ENCODE measurements at regions not wholly inside any gene's neighbourhood (a gene's known extent, or its start where the extent isn't known, plus 50 kb on each side); places are given as distances from the start of the nearest gene placed in this dataset.

DNA sequence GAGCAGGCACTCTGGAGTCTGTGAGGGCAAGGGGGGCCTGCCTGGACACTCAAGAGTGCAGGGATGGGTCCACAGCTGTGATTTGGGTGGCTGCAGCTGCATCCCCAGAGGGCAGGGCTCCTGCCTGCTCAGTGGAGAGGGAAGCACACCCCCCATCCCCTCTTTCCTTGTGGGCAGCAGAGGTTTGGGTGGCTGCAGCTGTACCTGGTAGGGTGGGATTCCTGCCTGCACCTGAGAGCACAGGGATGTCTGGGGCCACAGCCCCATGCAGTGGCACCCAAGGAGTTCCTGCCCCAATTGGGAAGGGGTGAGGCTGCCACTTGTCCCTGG, 605.4 kb upstream of the FAM174A start:
- Histone ChIP-seq H3K27ac (no peak overlapping the region), H3K4me3 (no peak overlapping the region)

- H3K4me3 ChIP-seq: no peak overlapping the region
- H3K27ac ChIP-seq: no peak overlapping the region
Observed at GRCh38 chr5:99929067-99929805, 605.9 kb upstream of the FAM174A start.

DNA sequence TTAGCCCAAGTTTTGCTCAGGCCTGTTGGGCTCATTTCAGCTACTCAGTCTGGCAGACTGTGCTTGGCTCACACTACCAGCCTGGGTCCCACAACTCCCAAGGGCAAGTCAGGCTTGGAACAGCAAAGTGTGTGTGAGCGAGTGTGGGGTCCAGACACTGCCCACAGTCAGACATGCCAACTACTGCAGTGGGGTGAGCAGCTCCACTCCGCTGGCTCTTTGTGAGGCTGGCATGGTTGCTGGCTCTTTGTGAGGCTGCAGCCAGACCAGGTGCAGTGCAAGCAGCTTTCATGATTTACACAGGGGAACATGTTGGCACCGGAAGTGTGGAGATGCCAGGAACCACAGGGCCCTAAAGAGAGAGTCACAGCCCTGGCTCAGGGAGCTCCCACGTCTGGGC, 606.7 kb upstream of the FAM174A start:
- H3K4me3 ChIP-seq: no peak overlapping the region
- no peak overlapping the region for H3K27ac ChIP-seq

- Histone ChIP-seq H3K4me3 (no peak overlapping the region), H3K27ac (no peak overlapping the region)
Observed at GRCh38 chr5:99926463-99926862, 608.7 kb upstream of the FAM174A start.

DNA sequence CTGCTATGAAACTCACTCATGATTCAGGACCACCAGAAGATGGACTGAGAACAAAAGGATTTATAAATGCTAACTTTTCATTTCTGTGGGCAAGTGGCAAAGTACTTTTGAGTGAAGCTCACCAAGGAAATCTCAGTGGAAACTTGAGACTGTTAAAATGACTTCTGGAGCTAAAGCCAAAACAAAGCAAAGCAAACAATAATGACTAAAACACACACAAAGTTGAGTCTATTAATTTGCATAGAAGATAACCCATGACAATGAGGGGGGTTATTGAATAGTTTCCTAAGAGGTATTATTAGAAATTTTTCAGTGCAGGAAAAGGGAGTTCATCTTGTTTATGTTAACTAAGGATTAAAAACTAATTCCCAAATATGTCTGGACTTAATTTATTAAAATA, 612.8 kb upstream of the FAM174A start:
- Histone ChIP-seq H3K4me3 (no peak overlapping the region), H3K27ac (no peak overlapping the region)

GRCh38 chr5:99911971-99912370, 623.2 kb upstream of the FAM174A start:
- H3K4me3 ChIP-seq: no peak overlapping the region
- no peak overlapping the region for H3K27ac ChIP-seq

DNA sequence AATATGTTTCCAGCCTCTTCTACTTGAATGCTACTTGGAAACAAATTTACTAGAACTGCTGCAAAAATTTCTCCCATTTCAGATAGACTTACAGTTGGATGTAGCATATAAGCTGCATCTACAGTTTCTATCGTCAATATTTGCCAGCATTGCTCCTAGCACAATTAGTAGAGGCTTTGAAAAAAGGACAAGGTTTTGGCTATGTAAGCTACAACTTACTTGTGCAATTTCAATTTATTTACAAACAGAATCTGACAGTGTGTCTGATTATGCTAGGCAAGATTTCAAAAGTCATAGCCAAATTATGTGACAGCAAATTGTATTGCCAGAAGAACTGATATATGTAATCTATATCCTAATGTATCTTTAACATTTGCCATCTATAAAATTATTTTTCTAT, 628.4 kb upstream of the FAM174A start:
- Histone ChIP-seq H3K4me3 (no peak overlapping the region), H3K27ac (no peak overlapping the region)

DNA sequence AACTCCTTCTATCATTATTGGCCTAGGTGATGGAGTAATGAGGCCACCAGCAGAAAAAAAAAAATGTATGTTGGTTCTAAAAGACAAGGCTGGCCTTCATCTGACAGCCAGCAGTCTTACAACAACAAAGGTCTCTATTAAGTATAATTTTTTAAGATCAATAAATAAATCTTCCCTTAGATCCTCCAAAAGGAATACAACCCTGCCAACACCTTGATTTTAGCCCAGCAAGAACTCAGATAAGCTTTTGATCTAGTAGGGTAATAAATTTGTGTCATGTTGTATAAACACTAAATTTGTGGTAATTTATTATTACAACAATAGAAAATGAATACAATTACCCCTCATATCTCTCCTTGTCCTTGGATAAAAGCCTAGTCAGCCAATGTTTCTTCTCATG, 633.2 kb upstream of the FAM174A start:
- H3K27ac ChIP-seq: no peak overlapping the region
- H3K4me3 ChIP-seq: no peak overlapping the region

DNA sequence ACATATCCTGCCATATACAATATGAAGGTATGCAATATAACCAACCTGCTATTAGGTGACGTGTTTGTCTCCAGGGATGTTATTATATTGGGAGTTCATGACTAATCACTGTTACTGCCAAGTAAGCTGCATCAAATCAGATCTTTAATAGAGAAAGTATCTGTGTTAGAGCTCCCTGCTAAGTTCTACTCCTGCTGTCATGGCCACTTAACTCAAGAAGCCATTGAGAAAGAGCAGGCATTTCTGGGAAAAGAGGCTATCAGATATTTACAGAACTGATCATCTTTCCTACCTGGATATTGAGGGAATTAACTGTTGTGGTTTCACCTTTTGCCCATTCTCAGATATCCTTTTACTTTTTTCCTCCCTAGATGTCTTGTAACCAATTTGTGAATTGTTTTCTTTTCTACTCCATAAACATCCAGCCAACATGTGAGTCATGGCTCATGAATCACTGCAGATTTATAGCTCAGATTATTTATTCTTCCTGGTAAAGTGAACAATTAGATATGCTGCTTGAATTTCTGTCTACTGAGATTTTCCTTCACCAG, 634.8 kb upstream of the FAM174A start:
- no peak overlapping the region for H3K4me3 ChIP-seq
- peak overlapping the region in 2 of 21 experiments; percentile 34 to 37 for H3K27ac ChIP-seq

GRCh38 chr5:99879791-99880511, 655.2 kb upstream of the FAM174A start:
- no peak overlapping the region for H3K27ac ChIP-seq
- H3K4me3 ChIP-seq: no peak overlapping the region

DNA sequence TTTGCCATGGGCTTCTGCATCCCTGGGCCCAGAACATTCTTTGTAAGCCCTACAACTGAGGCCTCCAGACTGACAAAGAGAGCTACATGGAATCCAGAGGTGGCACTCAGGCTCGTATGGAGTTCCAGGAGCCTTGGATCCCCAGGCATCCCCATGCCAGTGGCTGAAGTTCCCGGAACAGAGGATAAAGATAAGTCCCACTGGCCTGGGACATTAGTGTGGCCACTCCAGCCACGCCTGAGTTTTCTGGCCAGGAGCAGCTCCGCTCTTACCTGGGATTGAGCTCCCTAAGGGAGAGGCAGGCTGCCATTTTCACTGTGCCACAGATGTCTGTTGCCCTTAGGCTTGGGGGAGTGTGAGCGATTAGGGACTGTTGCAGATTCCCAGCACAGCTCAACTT, 656.3 kb upstream of the FAM174A start:
- no peak overlapping the region for H3K4me3 ChIP-seq
- H3K27ac ChIP-seq: no peak overlapping the region

DNA sequence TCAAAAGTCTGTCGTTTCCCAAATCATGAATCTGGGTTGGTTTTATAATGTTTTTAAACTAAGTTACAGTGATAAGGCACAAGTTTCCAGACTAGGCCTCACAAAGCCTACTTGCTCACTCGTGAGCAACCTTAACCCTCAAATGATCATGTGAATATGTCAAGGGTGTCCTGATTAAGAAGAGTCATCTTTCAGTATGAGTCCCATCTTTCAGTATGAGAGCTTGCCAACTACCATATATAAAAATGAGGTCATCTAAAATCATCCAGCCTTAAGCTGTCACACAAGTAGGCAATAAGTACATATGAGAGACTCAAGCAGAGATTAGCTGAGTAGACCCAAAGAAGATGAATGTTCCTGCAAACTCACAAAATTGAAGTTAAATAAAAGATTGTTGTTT, 668.4 kb upstream of the FAM174A start:
- Histone ChIP-seq H3K27ac (no peak overlapping the region), H3K4me3 (no peak overlapping the region)

DNA sequence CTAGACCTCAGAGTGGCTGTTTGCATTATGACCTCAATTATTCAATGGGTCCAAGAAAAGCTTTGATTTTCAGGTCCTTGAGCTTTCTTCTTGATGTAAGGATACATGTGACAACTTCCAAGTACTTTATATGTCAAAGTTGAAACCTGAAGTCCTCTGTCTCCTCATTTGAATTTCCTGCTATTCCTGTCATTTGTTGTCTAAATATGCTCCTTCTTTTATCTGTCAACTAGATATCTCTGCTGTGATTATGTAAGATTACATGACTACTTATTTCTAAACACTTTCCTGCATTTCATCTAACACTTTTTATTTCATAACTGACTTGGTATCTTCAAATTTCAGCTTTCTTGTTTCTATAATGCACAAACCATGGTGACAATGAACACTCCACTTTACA, 670.0 kb upstream of the FAM174A start:
- H3K4me3 ChIP-seq: no peak overlapping the region
- no peak overlapping the region for H3K27ac ChIP-seq

DNA sequence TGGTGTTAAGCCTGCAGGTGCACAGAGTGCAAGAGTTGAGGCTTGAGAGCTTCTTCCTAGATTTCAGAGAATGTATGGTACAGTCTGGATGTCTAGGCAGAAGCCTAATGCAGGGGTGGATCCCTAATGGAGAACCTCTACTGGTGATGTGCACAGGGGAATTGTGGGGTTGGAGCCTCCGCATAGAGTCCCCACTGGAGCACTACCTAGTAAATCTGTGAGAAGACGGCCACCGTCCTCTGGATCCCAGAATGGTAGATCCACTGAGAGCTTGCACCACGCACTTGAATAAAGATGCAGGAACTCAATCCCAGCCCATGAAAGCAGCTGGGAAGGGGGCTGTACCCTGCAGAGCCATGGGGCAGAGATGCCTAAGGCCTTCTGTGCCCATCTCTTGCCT, 699.4 kb upstream of the FAM174A start:
- H3K27ac ChIP-seq: no peak overlapping the region
- no peak overlapping the region for H3K4me3 ChIP-seq

DNA sequence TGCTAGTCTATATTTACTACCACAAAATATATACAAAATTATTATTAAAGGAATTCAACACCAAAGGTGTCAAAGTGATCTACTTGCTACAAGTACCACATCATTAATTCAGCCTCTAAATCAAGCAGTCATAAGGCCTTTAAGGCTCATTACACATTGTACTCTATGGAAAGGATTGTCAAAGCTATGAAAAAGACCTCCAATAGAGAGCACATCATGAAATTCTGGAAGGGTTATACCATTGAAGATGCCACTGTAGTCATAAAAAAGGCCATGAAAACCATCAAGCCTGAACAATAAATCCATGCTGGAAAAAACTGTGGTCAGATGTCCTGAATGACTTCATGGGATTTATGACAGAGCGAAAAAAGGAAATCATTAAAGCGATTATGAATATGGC, 708.0 kb upstream of the FAM174A start:
- no peak overlapping the region for H3K27ac ChIP-seq

DNA sequence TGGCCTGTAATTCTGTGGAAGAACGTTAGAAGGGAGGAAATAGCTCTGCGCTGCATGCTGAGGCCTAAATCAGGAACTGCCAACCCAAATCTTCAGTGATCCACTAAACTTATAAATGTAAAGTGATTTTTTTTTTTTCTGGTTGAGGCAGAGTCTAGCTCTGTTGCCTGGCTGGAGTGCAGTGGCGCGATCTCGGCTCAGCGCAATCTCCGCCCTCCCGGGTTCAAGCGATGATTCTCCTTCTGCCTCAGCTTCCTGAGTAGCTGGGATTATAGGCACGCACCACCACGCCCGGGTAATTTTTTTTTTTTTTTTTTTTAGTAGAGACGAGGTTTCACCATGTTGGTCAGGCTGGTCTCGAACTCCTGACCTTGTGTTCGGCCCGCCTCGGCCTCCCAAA, 717.4 kb upstream of the FAM174A start:
- no peak overlapping the region for H3K27ac ChIP-seq

More for the DNA sequence above, 708.0 kb upstream of the FAM174A start:
- no peak overlapping the region for H3K4me3 ChIP-seq

DNA sequence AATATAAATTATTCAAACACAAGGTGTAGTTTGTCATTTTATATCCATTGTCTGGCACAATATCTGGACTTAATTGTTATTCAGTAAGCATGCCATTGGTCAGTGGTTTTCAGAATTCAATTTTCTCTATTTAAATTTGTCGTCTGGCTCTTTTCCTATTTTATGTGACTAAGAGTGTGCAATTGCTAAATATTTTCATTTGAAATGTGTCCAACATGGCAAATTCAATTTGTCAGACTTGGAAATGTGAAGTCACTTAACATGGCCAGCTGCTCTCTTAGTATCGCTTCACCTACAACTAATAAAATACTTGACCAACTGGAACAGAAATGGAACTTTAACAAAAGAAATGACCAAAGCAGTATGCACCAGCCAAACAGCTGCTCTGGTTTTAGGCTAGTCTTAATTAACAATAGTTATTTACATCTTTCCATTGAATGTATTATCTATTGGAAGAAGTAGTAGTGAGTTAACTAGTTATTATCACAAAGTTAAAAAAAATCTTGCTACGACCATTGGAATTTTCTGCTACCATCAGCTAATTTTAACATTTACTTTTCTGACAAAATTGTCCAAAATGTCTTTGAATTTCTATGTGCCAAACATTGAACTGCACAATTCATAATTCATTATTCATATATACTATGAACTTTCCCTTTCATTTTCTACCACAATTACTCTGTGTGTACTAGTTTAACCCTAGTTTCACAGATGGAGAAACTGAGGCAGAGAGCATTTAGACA, 720.7 kb upstream of the FAM174A start:
- H3K4me3 ChIP-seq: no peak overlapping the region

More for the DNA sequence above, 717.4 kb upstream of the FAM174A start:
- H3K4me3 ChIP-seq: no peak overlapping the region

DNA sequence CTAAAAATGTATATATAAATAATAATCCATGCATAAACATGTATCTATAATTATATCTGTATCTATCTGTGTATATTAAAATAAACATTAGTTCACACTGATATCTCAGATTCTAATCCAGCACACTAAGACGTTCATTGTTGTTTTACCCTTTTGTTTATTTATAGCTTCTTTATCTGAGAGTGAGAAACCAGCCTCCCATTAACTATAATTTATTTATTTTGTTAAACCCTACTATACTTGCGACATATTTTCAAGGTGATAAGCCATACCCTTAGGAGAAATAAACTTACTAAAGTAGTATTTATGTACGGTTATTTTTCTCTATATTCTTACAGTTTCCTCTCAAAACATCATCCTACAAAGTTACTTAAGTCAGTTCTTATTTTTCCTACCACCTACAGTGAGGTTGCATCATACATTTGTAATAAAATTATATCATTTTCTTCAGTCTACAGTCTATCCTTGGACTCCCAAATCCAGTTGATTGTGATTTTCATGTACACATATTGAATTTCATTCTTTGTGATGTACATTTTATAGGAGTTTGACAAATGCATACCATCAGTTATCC, 726.4 kb upstream of the FAM174A start:
- no peak overlapping the region for H3K27ac ChIP-seq
- H3K4me3 ChIP-seq: no peak overlapping the region

More for the DNA sequence above, 720.7 kb upstream of the FAM174A start:
- no peak overlapping the region for H3K27ac ChIP-seq

GRCh38 chr5:99807346-99807745, 727.8 kb upstream of the FAM174A start:
- Histone ChIP-seq H3K4me3 (no peak overlapping the region), H3K27ac (no peak overlapping the region)

DNA sequence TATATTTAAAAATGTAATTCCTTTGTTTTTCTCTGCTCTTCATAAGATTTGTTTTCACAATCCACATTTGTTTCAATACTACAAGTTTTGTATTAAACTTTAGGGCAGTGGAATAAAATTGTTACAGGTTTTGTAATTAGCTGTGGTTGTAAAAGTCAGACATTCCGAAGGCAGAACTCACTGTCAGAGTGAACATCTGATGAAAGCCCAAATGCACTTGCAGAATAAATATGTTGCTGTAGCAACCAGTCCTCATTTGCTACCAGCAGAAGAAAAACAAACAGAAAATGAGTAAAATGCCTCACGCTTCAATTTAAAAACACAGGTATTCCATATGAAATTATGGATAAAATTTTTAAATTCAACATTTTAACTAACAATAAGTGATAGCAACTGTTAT, 740.1 kb upstream of the FAM174A start:
- Histone ChIP-seq H3K27ac (no peak overlapping the region), H3K4me3 (no peak overlapping the region)

Measured in skin epidermis (tissue), 12 donors.